CD4-positive, CD25-positive, alpha-beta regulatory T cell (primary cell): ENCODE measurements at regions not wholly inside any gene's neighbourhood (a gene's known extent, or its start where the extent isn't known, plus 50 kb on each side); places are given as distances from the start of the nearest gene placed in this dataset.

Experiments used
- ATAC-seq, 2 donors: fragments of 150-1000 bp; cut with Tn5 transposase; one replicate each; pipeline ENCODE4 v1.10.0; 2021; ENCODE audit warnings: low read depth in 2 of 2, moderate number of reproducible peaks in 2 of 2, moderate library complexity in 1 of 2
- DNase-seq, 3 donors: peaks; one replicate each; pipeline versions ENCODE4 v3.0.0 to v3.0.0-alpha.2; 2012 to 2022; ENCODE audit warnings: mixed read lengths in 1 of 3
- H3K27ac ChIP-seq: one replicate; pipeline ENCODE4 v1.7.0; 2013; ENCODE audit warnings: mild to moderate bottlenecking, low read length; ENCODE audit not compliant: insufficient read depth, poor library complexity, severe bottlenecking
- H3K27me3 ChIP-seq: one replicate; pipeline ENCODE4 v1.7.0; 2013; ENCODE audit warnings: low read length; ENCODE audit not compliant: control insufficient read depth, insufficient read depth
- H3K36me3 ChIP-seq: one replicate; pipeline ENCODE4 v1.7.0; 2013; ENCODE audit warnings: mild to moderate bottlenecking, low read length, moderate library complexity; ENCODE audit not compliant: control insufficient read depth, insufficient read depth
- H3K4me1 ChIP-seq: 2 replicates; pipeline ENCODE4 v1.7.0; 2013; ENCODE audit warnings: mild to moderate bottlenecking, low read length; ENCODE audit not compliant: insufficient read depth, control insufficient read depth, poor library complexity, severe bottlenecking
- H3K4me3 ChIP-seq: one replicate; pipeline ENCODE4 v1.7.0; 2013; ENCODE audit warnings: low read depth, mild to moderate bottlenecking, low read length, moderate library complexity
- H3K9me3 ChIP-seq, 2 experiments: 1 replicate in 1 of 2; 2 replicates in 1 of 2; pipeline ENCODE4 v1.7.0; 2013; ENCODE audit warnings: low read length in 2 of 2, mild to moderate bottlenecking in 1 of 2, moderate library complexity in 1 of 2; ENCODE audit not compliant: control insufficient read depth in 2 of 2
- H3K27ac Mint-ChIP-seq, 3 donors: one replicate each; pipeline ENCODE4 v1.8.0; 2020 to 2022; ENCODE audit warnings: mild to moderate bottlenecking in 3 of 3, mixed read lengths in 3 of 3, moderate library complexity in 2 of 3
- H3K27me3 Mint-ChIP-seq: one replicate; pipeline ENCODE4 v1.8.0; 2022; ENCODE audit warnings: mild to moderate bottlenecking, mixed read lengths
- H3K36me3 Mint-ChIP-seq: one replicate; pipeline ENCODE4 v1.8.0; 2020; ENCODE audit warnings: mixed read lengths
- H3K4me1 Mint-ChIP-seq, 4 donors: one replicate each; pipeline ENCODE4 v1.8.0; 2020 to 2022; ENCODE audit warnings: mixed read lengths in 4 of 4, mild to moderate bottlenecking in 1 of 4
- H3K4me3 Mint-ChIP-seq, 4 donors: one replicate each; pipeline ENCODE4 v1.8.0; 2020 to 2022; ENCODE audit warnings: mild to moderate bottlenecking in 4 of 4, mixed read lengths in 4 of 4, moderate library complexity in 3 of 4
- H3K9me3 Mint-ChIP-seq, 7 donors: one replicate each; pipeline ENCODE4 v1.8.0; 2020 to 2022; ENCODE audit warnings: mixed read lengths in 7 of 7, mild to moderate bottlenecking in 3 of 7, moderate library complexity in 2 of 7

- no peaks in the 10 kb centered on the region for H3K4me1 Mint-ChIP-seq
- Histone ChIP-seq H3K27ac (no peak overlapping the region), H3K9me3 (no peaks in the 10 kb centered on the region), H3K27me3 (no peaks in the 10 kb centered on the region), H3K36me3 (no peaks in the 10 kb centered on the region), H3K4me1 (no peaks in the 10 kb centered on the region), H3K4me3 (no peak overlapping the region)
- H3K4me3 Mint-ChIP-seq, result no peak overlapping the region
- ATAC-seq, result no peak
- no peak for DNase-seq
- peaks cover 0 to 11% (median 4%) of the 10 kb centered on the region in 7 donors for H3K9me3 Mint-ChIP-seq
- H3K27ac Mint-ChIP-seq, result no peak overlapping the region
- H3K36me3 Mint-ChIP-seq, result no peaks in the 10 kb centered on the region
- no peaks in the 10 kb centered on the region for H3K27me3 Mint-ChIP-seq
Observed at GRCh38 chr14:39784461-39784860, 352.2 kb upstream of the FBXO33 start.

GRCh38 chr14:39781466-39781865 lies 349.2 kb upstream of the FBXO33 start:
- no peaks in the 10 kb centered on the region for H3K27me3 Mint-ChIP-seq
- peaks cover 0 to 19% (median 7%) of the 10 kb centered on the region in 7 donors for H3K9me3 Mint-ChIP-seq
- Histone ChIP-seq H3K4me1 (no peaks in the 10 kb centered on the region), H3K27ac (no peak overlapping the region), H3K36me3 (no peaks in the 10 kb centered on the region), H3K9me3 (no peaks in the 10 kb centered on the region), H3K27me3 (no peaks in the 10 kb centered on the region), H3K4me3 (no peak overlapping the region)
- H3K27ac Mint-ChIP-seq, result no peak overlapping the region
- no peak for ATAC-seq
- H3K4me1 Mint-ChIP-seq, result no peaks in the 10 kb centered on the region
- no peak overlapping the region for H3K4me3 Mint-ChIP-seq
- no peaks in the 10 kb centered on the region for H3K36me3 Mint-ChIP-seq
- DNase-seq, result no peak

- ATAC-seq (no peak), DNase-seq (no peak)
- Mint-ChIP-seq H3K27me3 (no peaks in the 10 kb centered on the region), H3K9me3 (peaks cover 0 to 10% (median 5%) of the 10 kb centered on the region in 7 donors), H3K27ac (no peak overlapping the region), H3K4me3 (no peak overlapping the region), H3K4me1 (no peaks in the 10 kb centered on the region), H3K36me3 (no peaks in the 10 kb centered on the region)
- Histone ChIP-seq H3K4me1 (no peaks in the 10 kb centered on the region), H3K4me3 (no peak overlapping the region), H3K36me3 (no peaks in the 10 kb centered on the region), H3K27ac (no peak overlapping the region), H3K27me3 (no peaks in the 10 kb centered on the region), H3K9me3 (no peaks in the 10 kb centered on the region)
Observed at GRCh38 chr14:39773387-39774126, 341.3 kb upstream of the FBXO33 start.

GRCh38 chr14:39772627-39773026 lies 340.4 kb upstream of the FBXO33 start:
- Mint-ChIP-seq H3K4me1 (no peaks in the 10 kb centered on the region), H3K27ac (no peak overlapping the region), H3K27me3 (no peaks in the 10 kb centered on the region), H3K9me3 (peaks cover 0 to 6% (median 2%) of the 10 kb centered on the region in 7 donors), H3K4me3 (no peak overlapping the region), H3K36me3 (no peaks in the 10 kb centered on the region)
- Histone ChIP-seq H3K36me3 (no peaks in the 10 kb centered on the region), H3K27me3 (no peaks in the 10 kb centered on the region), H3K9me3 (no peaks in the 10 kb centered on the region), H3K27ac (no peak overlapping the region), H3K4me1 (no peaks in the 10 kb centered on the region), H3K4me3 (no peak overlapping the region)
- no peak for ATAC-seq
- DNase-seq, result no peak

- Histone ChIP-seq H3K27ac (no peak overlapping the region), H3K4me3 (no peak overlapping the region), H3K9me3 (no peaks in the 10 kb centered on the region), H3K4me1 (no peaks in the 10 kb centered on the region), H3K36me3 (no peaks in the 10 kb centered on the region), H3K27me3 (no peaks in the 10 kb centered on the region)
- DNase-seq (no peak), ATAC-seq (no peak)
- no peaks in the 10 kb centered on the region for H3K36me3 Mint-ChIP-seq
- no peaks in the 10 kb centered on the region for H3K4me1 Mint-ChIP-seq
- peaks cover 0 to 8% (median under 1%) of the 10 kb centered on the region in 7 donors for H3K9me3 Mint-ChIP-seq
- H3K27me3 Mint-ChIP-seq, result no peaks in the 10 kb centered on the region
- H3K27ac Mint-ChIP-seq, result no peak overlapping the region
- H3K4me3 Mint-ChIP-seq, result no peak overlapping the region
Observed at GRCh38 chr14:39768589-39768988, 336.4 kb upstream of the FBXO33 start.

GRCh38 chr14:39766397-39767000 lies 334.3 kb upstream of the FBXO33 start:
- Histone ChIP-seq H3K27me3 (no peaks in the 10 kb centered on the region), H3K9me3 (no peaks in the 10 kb centered on the region), H3K36me3 (no peaks in the 10 kb centered on the region), H3K4me1 (no peaks in the 10 kb centered on the region), H3K27ac (no peak overlapping the region), H3K4me3 (no peak overlapping the region)
- no peak for DNase-seq
- ATAC-seq, result no peak
- peaks cover 0 to 11% (median 4%) of the 10 kb centered on the region in 7 donors for H3K9me3 Mint-ChIP-seq
- no peaks in the 10 kb centered on the region for H3K27me3 Mint-ChIP-seq
- H3K4me1 Mint-ChIP-seq, result peaks cover 0 to 5% (median 4%) of the 10 kb centered on the region in 4 donors
- no peak overlapping the region for H3K27ac Mint-ChIP-seq
- no peak overlapping the region for H3K4me3 Mint-ChIP-seq
- H3K36me3 Mint-ChIP-seq, result no peaks in the 10 kb centered on the region

GRCh38 chr14:39765676-39766075 lies 333.4 kb upstream of the FBXO33 start:
- H3K4me1 ChIP-seq, result no peaks in the 10 kb centered on the region
- H3K27me3 Mint-ChIP-seq, result no peaks in the 10 kb centered on the region
- no peak overlapping the region for H3K4me3 ChIP-seq
- H3K27me3 ChIP-seq, result no peaks in the 10 kb centered on the region
- no peaks in the 10 kb centered on the region for H3K9me3 ChIP-seq
- peaks cover 0 to 5% (median 4%) of the 10 kb centered on the region in 4 donors for H3K4me1 Mint-ChIP-seq
- H3K9me3 Mint-ChIP-seq, result peaks cover 0 to 13% (median 4%) of the 10 kb centered on the region in 7 donors
- H3K4me3 Mint-ChIP-seq, result no peak overlapping the region
- H3K27ac ChIP-seq, result no peak overlapping the region
- H3K36me3 Mint-ChIP-seq, result no peaks in the 10 kb centered on the region
- DNase-seq (no peak), ATAC-seq (no peak)
- no peaks in the 10 kb centered on the region for H3K36me3 ChIP-seq
- H3K27ac Mint-ChIP-seq, result no peak overlapping the region

GRCh38 chr14:39763402-39763890 lies 331.2 kb upstream of the FBXO33 start:
- ATAC-seq, result no peak
- H3K27ac Mint-ChIP-seq, result no peak overlapping the region
- no peak overlapping the region for H3K4me3 Mint-ChIP-seq

More at GRCh38 chr14:39763402-39763890, 331.2 kb upstream of the FBXO33 start:
- Mint-ChIP-seq H3K27me3 (no peaks in the 10 kb centered on the region), H3K36me3 (no peaks in the 10 kb centered on the region), H3K4me1 (peaks cover 0 to 5% (median 4%) of the 10 kb centered on the region in 4 donors), H3K9me3 (peaks cover 0 to 13% (median 4%) of the 10 kb centered on the region in 7 donors)
- Histone ChIP-seq H3K36me3 (no peaks in the 10 kb centered on the region), H3K27me3 (no peaks in the 10 kb centered on the region), H3K27ac (no peak overlapping the region), H3K9me3 (no peaks in the 10 kb centered on the region), H3K4me3 (no peak overlapping the region), H3K4me1 (no peaks in the 10 kb centered on the region)
- no peak for DNase-seq
